HCT116 (cell line): ENCODE measurements at regions not wholly inside any gene's neighbourhood (a gene's known extent, or its start where the extent isn't known, plus 50 kb on each side); places are given as distances from the start of the nearest gene placed in this dataset.

Source experiments
- ATAC-seq: fragments of 200-7000 bp; cut with Tn5 transposase; 2 replicates; pipeline ENCODE4 v1.9.1; 2020; ENCODE audit warnings: mild to moderate bottlenecking, moderate library complexity
- BruUV-seq: library from RNA; stranded (reverse); fragments of 400-500 nt; replicated peaks from 2 replicates; lab custom pipeline; 2021; lab: Mats Ljungman, UMichigan
- CTCF ChIA-PET: fragments of 300-600 bp; sonication (Branson Sonifier 250); formaldehyde crosslinking; loops from one replicate; lab custom pipeline; 2021; ENCODE audit warnings: antibody characterized with exemption; lab: Charles Lee
- POLR2A ChIA-PET: fragments of 300-600, 350-600 bp; sonication (Branson Sonifier 250); formaldehyde crosslinking; loops from one replicate; lab custom pipeline; 2021; ENCODE audit warnings: antibody characterized with exemption; lab: Charles Lee
- RAD21 ChIA-PET, 2 experiments: fragments of 300-600 bp; sonication (Branson Sonifier 250); formaldehyde crosslinking; loops; one replicate each; lab custom pipeline; 2023; ENCODE audit warnings: low total read pairs in 2 of 2; ENCODE audit not compliant: uncharacterized antibody in 2 of 2, unreplicated experiment in 2 of 2, low non-redundant PET in 1 of 2; lab: Charles Lee
- DNase-seq: peaks from one replicate; pipeline ENCODE4 v3.0.0-alpha.2; 2010; ENCODE audit warnings: low read depth, low spot score
- H2AFZ ChIP-seq: fragments of 200-600 bp; shearing (Covaris generic), sonication (generic); 2 replicates; pipeline ENCODE4 v1.6.1; 2017; ENCODE audit warnings: low read depth, mixed run types, mixed read lengths, antibody characterized with exemption, low read length; ENCODE audit not compliant: poor library complexity, severe bottlenecking
- H3K27ac ChIP-seq: 2 replicates; pipeline ENCODE4 v1.5.1; 2012; ENCODE audit warnings: low read depth, low read length
- H3K27me3 ChIP-seq: fragments of 200-600 bp; sonication (generic); 2 replicates; pipeline ENCODE4 v1.6.1; 2016; ENCODE audit warnings: mixed run types, low read length, mixed read lengths; ENCODE audit not compliant: insufficient read depth
- H3K36me3 ChIP-seq, 2 experiments: fragments of 200-500 bp in 1 of 2; fragments of 200-600 bp in 1 of 2; sonication (Bioruptor generic) in 1 of 2; sonication (generic) in 1 of 2; 2 replicates each; pipeline versions ENCODE4 v1.5.1 to v1.6.1; 2014 to 2016; ENCODE audit warnings: low read length in 2 of 2, inconsistent platforms in 1 of 2, mixed read lengths in 1 of 2, mixed run types in 1 of 2; ENCODE audit not compliant: insufficient read depth in 2 of 2, control insufficient read depth in 1 of 2
- H3K4me1 ChIP-seq, 2 experiments: fragments of 200-600 bp in 1 of 2; sonication (generic) in 1 of 2; 2 replicates each; pipeline versions ENCODE4 v1.5.1 to v1.6.1; 2012 to 2017; ENCODE audit warnings: low read length in 2 of 2, inconsistent platforms in 1 of 2, mild to moderate bottlenecking in 1 of 2, mixed read lengths in 1 of 2, mixed run types in 1 of 2, moderate library complexity in 1 of 2; ENCODE audit not compliant: insufficient read depth in 2 of 2, control insufficient read depth in 1 of 2
- H3K4me2 ChIP-seq: fragments of 200-600 bp; sonication (generic); 2 replicates; pipeline ENCODE4 v1.6.1; 2017; ENCODE audit warnings: mixed run types, low read length, mixed read lengths
- H3K4me3 ChIP-seq, 2 experiments: fragments of 200-600 bp in 1 of 2; sonication (generic) in 1 of 2; replicated peaks in 1 of 2; 2 replicates each; pipeline ENCODE4 v1.5.1; 2011 to 2016; ENCODE audit warnings: low read length in 2 of 2, control low read depth in 1 of 2, low read depth in 1 of 2, mild to moderate bottlenecking in 1 of 2, mixed read lengths in 1 of 2, mixed run types in 1 of 2
- H3K79me2 ChIP-seq: fragments of 200-600 bp; sonication (generic); 2 replicates; pipeline ENCODE4 v1.6.1; 2017; ENCODE audit warnings: mild to moderate bottlenecking, mixed run types, low read length, moderate library complexity, mixed read lengths; ENCODE audit not compliant: insufficient read depth
- H3K9ac ChIP-seq: fragments of 200-600 bp; sonication (generic); 2 replicates; pipeline ENCODE4 v1.6.1; 2016; ENCODE audit warnings: low read length, mixed read lengths
- H3K9me2 ChIP-seq: fragments of 200-600 bp; sonication (generic), shearing (Covaris generic); 2 replicates; pipeline ENCODE4 v1.6.1; 2017; ENCODE audit warnings: mixed run types, mild to moderate bottlenecking, moderate library complexity; ENCODE audit not compliant: insufficient read depth
- H3K9me3 ChIP-seq, 2 experiments: fragments of 200-500 bp in 1 of 2; fragments of 200-600 bp in 1 of 2; sonication (Bioruptor generic) in 1 of 2; sonication (generic) in 1 of 2; 2 replicates each; pipeline ENCODE4 v1.6.1; 2014 to 2017; ENCODE audit warnings: low read length in 2 of 2, mixed read lengths in 2 of 2, inconsistent platforms in 1 of 2, low read depth in 1 of 2, mild to moderate bottlenecking in 1 of 2, mixed run types in 1 of 2, moderate library complexity in 1 of 2; ENCODE audit not compliant: control insufficient read depth in 1 of 2, insufficient read depth in 1 of 2
- H4K20me1 ChIP-seq: fragments of 200-600 bp; sonication (generic), shearing (Covaris generic); 2 replicates; pipeline ENCODE4 v1.6.1; 2017; ENCODE audit warnings: mixed run types, mild to moderate bottlenecking, moderate library complexity; ENCODE audit not compliant: insufficient read depth
- CEBPB ChIP-seq: IDR thresholded peaks from 2 replicates; pipeline ENCODE4 v1.6.1; 2012; ENCODE audit warnings: low read depth
- CTCF ChIP-seq, 3 experiments: fragments of 200-600 bp in 1 of 3; sonication (generic) in 1 of 3; IDR thresholded peaks in 2 of 3; conservative IDR thresholded peaks in 1 of 3; 2 replicates each; pipeline ENCODE4 v1.5.1; 2012 to 2017; ENCODE audit warnings: low read depth in 2 of 3, low read length in 2 of 3, antibody characterized with exemption in 1 of 3, borderline replicate concordance in 1 of 3, control low read depth in 1 of 3, mild to moderate bottlenecking in 1 of 3, mixed read lengths in 1 of 3, mixed run types in 1 of 3, moderate library complexity in 1 of 3; ENCODE audit not compliant: insufficient read depth in 1 of 3
- EZH2 ChIP-seq: fragments of 200-600 bp; sonication (generic); IDR thresholded peaks from 2 replicates; pipeline ENCODE4 v1.6.1; 2017; ENCODE audit warnings: antibody characterized with exemption, mixed run types
- POLR2A ChIP-seq: IDR thresholded peaks from 2 replicates; pipeline ENCODE4 v1.7.0; 2011; ENCODE audit warnings: borderline replicate concordance; ENCODE audit not compliant: insufficient read depth, insufficient read length; ENCODE audit errors: extremely low read depth
- POLR2AphosphoS5 ChIP-seq: IDR thresholded peaks from 2 replicates; pipeline ENCODE4 v1.6.1; 2011; ENCODE audit warnings: mild to moderate bottlenecking, low read depth, low read length, moderate library complexity
- RAD21 ChIP-seq: IDR thresholded peaks from 2 replicates; pipeline ENCODE4 v1.6.1; 2012; ENCODE audit warnings: low read depth, mild to moderate bottlenecking
- REST ChIP-seq: IDR thresholded peaks from 2 replicates; pipeline ENCODE4 v1.6.1; 2012; ENCODE audit warnings: low read depth
- SP1 ChIP-seq: IDR thresholded peaks from 2 replicates; pipeline ENCODE4 v1.6.1; 2012; ENCODE audit warnings: low read depth
- SRF ChIP-seq: IDR thresholded peaks from 2 replicates; pipeline ENCODE4 v1.6.1; 2012; ENCODE audit warnings: low read depth
- intact Hi-C: fragments of 100-400 bp; cut with micrococcal nuclease; formaldehyde crosslinking; loops from 2 replicates; pipeline ENCODE4 v1.10.0; 2022

- TF ChIP-seq POLR2AphosphoS5 = no peak
- no peak for TF ChIP-seq REST
- no peak for TF ChIP-seq POLR2A
- no peak for TF ChIP-seq SRF
- TF ChIP-seq, all 23 proteins: peak for 0
Measured at GRCh38 chr13:76723551-76724232, 162.5 kb downstream of the KCTD12 start (continued).

GRCh38 chr13:76722782-76723181 lies 163.4 kb downstream of the KCTD12 start:
- TF ChIP-seq CTCF (IDR thresholded peaks at IDR 0.05 in 2 of 3, conservative IDR thresholded peaks at IDR 0.05 in 1 of 3; ENCODE audit: borderline replicate concordance in 1 of 3, insufficient read depth in 1 of 3, low read depth in 2 of 3, low read length in 2 of 3) (no peak), EZH2 (no peak), CEBPB (no peak), RAD21 (no peak), SP1 (no peak), SRF (no peak)
- no peaks in the 10 kb centered on the region; a peak in 1 of 4 replicates for H3K4me1 ChIP-seq
- H3K27ac ChIP-seq = no peak overlapping the region
- no peak overlapping the region for H3K4me3 ChIP-seq
- no peak overlapping the region for H3K4me2 ChIP-seq
- ChIA-PET RAD21 (no interaction called here), CTCF (no interaction called here), POLR2A (no interaction called here)
- DNase-seq = no peak
- H2AFZ ChIP-seq = no peak overlapping the region
- no peaks in the 10 kb centered on the region for H3K9me2 ChIP-seq
- no peaks in the 10 kb centered on the region for H3K27me3 ChIP-seq
- no peaks in the 10 kb centered on the region for H3K9me3 ChIP-seq
- no peaks in the 10 kb centered on the region for H3K36me3 ChIP-seq
- intact Hi-C loops = no loop called here
- no TSS peak for BruUV-seq
- H3K79me2 ChIP-seq = no peaks in the 10 kb centered on the region
- no peaks in the 10 kb centered on the region for H4K20me1 ChIP-seq
- ATAC-seq = no peak
- no peak overlapping the region for H3K9ac ChIP-seq
